ENCODE measurements at regions not wholly inside any gene's neighbourhood (a gene's known extent, or its start where the extent isn't known, plus 50 kb on each side); places are given as distances from the start of the nearest gene placed in this dataset.

- no peak for DNase-seq (ENCODE audit: low read depth)
Observed at GRCh38 chr10:106467506-106467905, 697.0 kb downstream of the SORCS1 start.

GRCh38 chr10:106457522-106457921 lies 707.0 kb downstream of the SORCS1 start:
- DNase-seq (ENCODE audit: low read depth), result no peak

- DNase-seq (ENCODE audit: low read depth), result no peak
Observed at GRCh38 chr10:106454233-106454632, 710.3 kb downstream of the SORCS1 start.

GRCh38 chr10:106450966-106451365 lies 713.5 kb downstream of the SORCS1 start:
- DNase-seq (ENCODE audit: low read depth), result no peak

GRCh38 chr10:106446920-106447319 lies 717.6 kb downstream of the SORCS1 start:
- no peak for DNase-seq (ENCODE audit: low read depth)

GRCh38 chr10:106442223-106442622 lies 722.3 kb downstream of the SORCS1 start:
- DNase-seq (ENCODE audit: low read depth), result no peak

GRCh38 chr10:106440767-106441166 lies 723.7 kb downstream of the SORCS1 start:
- no peak for DNase-seq (ENCODE audit: low read depth)

- DNase-seq (ENCODE audit: low read depth), result no peak
Observed at GRCh38 chr10:106440355-106440754, 724.2 kb downstream of the SORCS1 start.

- no peak for DNase-seq (ENCODE audit: low read depth)
Observed at GRCh38 chr10:106439366-106439765, 725.1 kb downstream of the SORCS1 start.

GRCh38 chr10:106438386-106438785 lies 726.1 kb downstream of the SORCS1 start:
- no peak for DNase-seq (ENCODE audit: low read depth)

- DNase-seq (ENCODE audit: low read depth), result no peak
Observed at GRCh38 chr10:106436123-106436715, 728.3 kb downstream of the SORCS1 start.

- DNase-seq (ENCODE audit: low read depth), result no peak
Observed at GRCh38 chr10:106435081-106435480, 729.4 kb downstream of the SORCS1 start.

GRCh38 chr10:106424981-106425380 lies 739.5 kb downstream of the SORCS1 start:
- peak; percentile 42 for DNase-seq (ENCODE audit: low read depth)

- DNase-seq (ENCODE audit: low read depth), result peak; percentile 90
Observed at GRCh38 chr10:106424054-106424453, 740.5 kb downstream of the SORCS1 start.

GRCh38 chr10:106410331-106410730 lies 754.2 kb downstream of the SORCS1 start:
- no peak for DNase-seq (ENCODE audit: low read depth)

GRCh38 chr10:106405141-106405540 lies 759.4 kb downstream of the SORCS1 start:
- no peak for DNase-seq (ENCODE audit: low read depth)

GRCh38 chr10:106402458-106402857 lies 762.0 kb downstream of the SORCS1 start:
- no peak for DNase-seq (ENCODE audit: low read depth)

GRCh38 chr10:106401967-106402366 lies 762.5 kb downstream of the SORCS1 start:
- DNase-seq (ENCODE audit: low read depth), result no peak

GRCh38 chr10:106401161-106401560 lies 763.3 kb downstream of the SORCS1 start:
- no peak for DNase-seq (ENCODE audit: low read depth)

GRCh38 chr10:106399112-106399511 lies 765.4 kb downstream of the SORCS1 start:
- no peak for DNase-seq (ENCODE audit: low read depth)

- no peak for DNase-seq (ENCODE audit: low read depth)
Observed at GRCh38 chr10:106396192-106396591, 768.3 kb downstream of the SORCS1 start.

- no peak for DNase-seq (ENCODE audit: low read depth)
Observed at GRCh38 chr10:106395041-106395749, 769.3 kb downstream of the SORCS1 start.

- DNase-seq (ENCODE audit: low read depth), result no peak
Observed at GRCh38 chr10:106392778-106393177, 771.7 kb downstream of the SORCS1 start.

- no peak for DNase-seq (ENCODE audit: low read depth)
Observed at GRCh38 chr10:106387063-106387462, 777.4 kb downstream of the SORCS1 start.
